H1 (cell line): ENCODE measurements at regions not wholly inside any gene's neighbourhood (a gene's known extent, or its start where the extent isn't known, plus 50 kb on each side); places are given as distances from the start of the nearest gene placed in this dataset.
"Not testable (repeated sequence)": the region's sequence is repeated elsewhere in the genome, so short reads cannot be mapped to it uniquely, and the experiment has no call there.

Experiments used
- CTCF ChIA-PET: fragments of 300-600 bp; sonication (Branson Sonifier 250); formaldehyde crosslinking; loops from one replicate; lab custom pipeline; 2021; ENCODE audit not compliant: partially characterized antibody; lab: Charles Lee
- POLR2A ChIA-PET: fragments of 300-600 bp; sonication (Branson Sonifier 250); formaldehyde crosslinking; loops from one replicate; lab custom pipeline; 2021; ENCODE audit warnings: inconsistent platforms; ENCODE audit not compliant: partially characterized antibody; lab: Charles Lee
- DNase-seq, 2 experiments: peaks; one replicate each; pipeline versions ENCODE4 v3.0.0 to v3.0.0-alpha.2; 2010 to 2022; ENCODE audit warnings: low spot score in 2 of 2, low read depth in 1 of 2, mixed read lengths in 1 of 2
- FAIRE-seq: peaks from 2 replicates; lab custom pipeline; 2011; peaks lifted over from hg19 to GRCh38; lab: Jason Lieb, UNC
- H2AFZ ChIP-seq: 2 replicates; pipeline ENCODE4 v1.8.1; 2012; ENCODE audit warnings: low read length, inconsistent platforms
- H2AK5ac ChIP-seq: 2 replicates; pipeline ENCODE4 v1.6.1; 2013; ENCODE audit warnings: low read depth, low read length
- H2BK120ac ChIP-seq: replicated peaks from 2 replicates; pipeline ENCODE3; 2013; ENCODE audit warnings: low read depth, low read length, inconsistent platforms
- H2BK12ac ChIP-seq: 2 replicates; pipeline ENCODE4 v1.6.1; 2013; ENCODE audit warnings: low read depth, low read length
- H2BK15ac ChIP-seq: 2 replicates; pipeline ENCODE4 v1.6.1; 2013; ENCODE audit warnings: low read length
- H2BK20ac ChIP-seq: 2 replicates; pipeline ENCODE4 v1.6.1; 2013; ENCODE audit warnings: low read length
- H2BK5ac ChIP-seq: 2 replicates; pipeline ENCODE4 v1.6.1; 2013; ENCODE audit warnings: low read depth, low read length
- H3K14ac ChIP-seq: 2 replicates; pipeline ENCODE4 v1.6.1; 2013; ENCODE audit warnings: inconsistent platforms; ENCODE audit not compliant: insufficient read length
- H3K18ac ChIP-seq: 2 replicates; pipeline ENCODE4 v1.6.1; 2013; ENCODE audit warnings: low read length; ENCODE audit errors: extremely low read depth
- H3K23ac ChIP-seq: 2 replicates; pipeline ENCODE4 v1.6.1; 2013; ENCODE audit warnings: inconsistent platforms; ENCODE audit not compliant: insufficient read length
- H3K23me2 ChIP-seq: 2 replicates; pipeline ENCODE4 v1.6.1; 2013; ENCODE audit warnings: low read depth, low read length
- H3K27ac ChIP-seq: 2 replicates; pipeline ENCODE4 v1.6.1; 2011; ENCODE audit warnings: low read depth, low read length, inconsistent platforms
- H3K27me3 ChIP-seq, 4 experiments: replicated peaks in 1 of 4; 1 replicate in 1 of 4; 2 replicates in 3 of 4; pipeline versions ENCODE4 v1.6.1 to v1.8.1; 2011 to 2013; ENCODE audit warnings: low read length in 3 of 4, mild to moderate bottlenecking in 3 of 4, inconsistent platforms in 2 of 4, mixed read lengths in 2 of 4, moderate library complexity in 1 of 4; ENCODE audit not compliant: control insufficient read depth in 3 of 4, insufficient read depth in 3 of 4; ENCODE audit errors: extremely low read depth in 1 of 4
- H3K36me3 ChIP-seq, 4 experiments: 2 replicates each; pipeline versions ENCODE4 v1.6.1 to v1.8.1; 2011 to 2013; ENCODE audit warnings: mild to moderate bottlenecking in 4 of 4, low read length in 3 of 4, moderate library complexity in 2 of 4, control low read depth in 1 of 4, inconsistent platforms in 1 of 4; ENCODE audit not compliant: insufficient read depth in 4 of 4, control insufficient read depth in 2 of 4
- H3K4ac ChIP-seq: replicated peaks from 2 replicates; pipeline ENCODE3; 2013; ENCODE audit warnings: low read length, low read depth, mixed read lengths, inconsistent platforms; ENCODE audit not compliant: insufficient read length
- H3K4me1 ChIP-seq, 4 experiments: replicated peaks in 1 of 4; 1 replicate in 1 of 4; 2 replicates in 3 of 4; pipeline versions ENCODE4 v1.6.1 to v1.8.1; 2011 to 2013; ENCODE audit warnings: low read length in 3 of 4, inconsistent platforms in 2 of 4, mixed read lengths in 1 of 4; ENCODE audit not compliant: insufficient read depth in 4 of 4, control insufficient read depth in 3 of 4
- H3K4me2 ChIP-seq, 2 experiments: 2 replicates each; pipeline versions ENCODE4 v1.6.1 to v1.8.1; 2011 to 2013; ENCODE audit warnings: low read depth in 2 of 2, low read length in 2 of 2, control low read depth in 1 of 2, inconsistent platforms in 1 of 2, mild to moderate bottlenecking in 1 of 2; ENCODE audit not compliant: insufficient read depth in 1 of 2
- H3K4me3 ChIP-seq, 4 experiments: fragments of 200-600, 300-600 bp in 1 of 4; sonication (generic), shearing (Covaris generic), sonication (Bioruptor Twin) in 1 of 4; 2 replicates each; pipeline versions ENCODE4 v1.5.1 to v1.8.1; 2011 to 2016; ENCODE audit warnings: low read length in 4 of 4, low read depth in 3 of 4, control low read depth in 2 of 4, inconsistent platforms in 2 of 4, mild to moderate bottlenecking in 2 of 4, mixed read lengths in 1 of 4, moderate library complexity in 1 of 4; ENCODE audit not compliant: insufficient read depth in 2 of 4; ENCODE audit errors: extremely low read depth in 1 of 4
- H3K56ac ChIP-seq: replicated peaks from 2 replicates; pipeline ENCODE3; 2013; ENCODE audit warnings: low read depth, mild to moderate bottlenecking, mixed read lengths, low read length, inconsistent platforms; ENCODE audit not compliant: insufficient read length
- H3K79me1 ChIP-seq: 2 replicates; pipeline ENCODE4 v1.6.1; 2013; ENCODE audit warnings: low read depth, low read length, control low read depth
- H3K79me2 ChIP-seq, 2 experiments: 2 replicates each; pipeline versions ENCODE4 v1.6.1 to v1.8.1; 2012 to 2013; ENCODE audit warnings: low read length in 2 of 2, mild to moderate bottlenecking in 2 of 2, inconsistent platforms in 1 of 2; ENCODE audit not compliant: insufficient read depth in 2 of 2, control insufficient read depth in 1 of 2
- H3K9ac ChIP-seq, 4 experiments: replicated peaks in 1 of 4; 1 replicate in 1 of 4; 2 replicates in 3 of 4; pipeline versions ENCODE4 v1.6.1 to v1.8.1; 2011 to 2013; ENCODE audit warnings: low read depth in 3 of 4, low read length in 3 of 4, control low read depth in 2 of 4, mild to moderate bottlenecking in 2 of 4, moderate library complexity in 2 of 4, inconsistent platforms in 1 of 4; ENCODE audit errors: extremely low read depth in 1 of 4
- H3K9me3 ChIP-seq, 2 experiments: 2 replicates each; pipeline versions ENCODE4 v1.6.1 to v1.8.1; 2012 to 2013; ENCODE audit warnings: mild to moderate bottlenecking in 2 of 2, moderate library complexity in 2 of 2, control low read depth in 1 of 2, inconsistent platforms in 1 of 2, low read depth in 1 of 2, low read length in 1 of 2, mixed read lengths in 1 of 2; ENCODE audit not compliant: insufficient read depth in 2 of 2
- H4K20me1 ChIP-seq, 2 experiments: replicated peaks in 1 of 2; 2 replicates each; pipeline versions ENCODE3 to v1.8.1; 2011 to 2013; ENCODE audit warnings: inconsistent platforms in 2 of 2, low read length in 2 of 2, mild to moderate bottlenecking in 1 of 2; ENCODE audit not compliant: insufficient read depth in 2 of 2, control insufficient read depth in 1 of 2
- H4K5ac ChIP-seq: 2 replicates; pipeline ENCODE4 v1.6.1; 2013; ENCODE audit warnings: low read length, low read depth, mixed read lengths, inconsistent platforms; ENCODE audit not compliant: insufficient read length
- H4K8ac ChIP-seq: 2 replicates; pipeline ENCODE4 v1.8.0; 2013; ENCODE audit warnings: mild to moderate bottlenecking, moderate library complexity, low read length, inconsistent platforms; ENCODE audit not compliant: insufficient read depth; ENCODE audit errors: extremely low read depth
- H4K91ac ChIP-seq: replicated peaks from 2 replicates; pipeline ENCODE3; 2013; ENCODE audit warnings: low read length, mixed read lengths, inconsistent platforms; ENCODE audit not compliant: insufficient read length
- WGBS, 2 experiments: shearing (Covaris generic) in 1 of 2; methylation state at CpG; one replicate each; pipeline versions ENCODE4 v1.1.6 to v1.1.7; 2013 to 2015; ENCODE audit warnings: low lambda C conversion rate in 2 of 2, mixed read lengths in 2 of 2, inconsistent platforms in 1 of 2, low coverage in 1 of 2, missing lambda C conversion rate in 1 of 2; ENCODE audit not compliant: insufficient replicate concordance in 2 of 2, insufficient coverage in 1 of 2, insufficient read length in 1 of 2; ENCODE audit errors: extremely low coverage in 1 of 2, missing lambda C conversion rate in 1 of 2; 5-methylcytosine and 5-hydroxymethylcytosine counted together

GRCh38 chr6:153026-153425 is 139.3 kb upstream of the DUSP22 start:
- POLR2A ChIA-PET, H4K20me1 ChIP-seq, H2BK12ac ChIP-seq, H3K79me1 ChIP-seq, H3K23ac ChIP-seq, H4K5ac ChIP-seq, H2BK120ac ChIP-seq, H3K79me2 ChIP-seq, CTCF ChIA-PET, H3K4me1 ChIP-seq, H3K36me3 ChIP-seq, H3K23me2 ChIP-seq, DNase-seq, H2AFZ ChIP-seq, H4K8ac ChIP-seq, H3K18ac ChIP-seq, H3K9ac ChIP-seq, H4K91ac ChIP-seq, H2BK15ac ChIP-seq, H3K27me3 ChIP-seq, H3K14ac ChIP-seq, H3K56ac ChIP-seq, H3K4me3 ChIP-seq, H2BK20ac ChIP-seq, FAIRE-seq, H3K4ac ChIP-seq, H3K4me2 ChIP-seq, H2BK5ac ChIP-seq, H3K27ac ChIP-seq, H2AK5ac ChIP-seq: not testable (repeated sequence)
- 63% methylated on average over 2 of the region's 2 CpGs; no CpG with 5 or more reads in 1 of the 2 experiments for WGBS, 2 experiments
- H3K9me3 ChIP-seq: peaks cover 20 to 30% of the 10 kb centered on the region in 2 experiments

DNA sequence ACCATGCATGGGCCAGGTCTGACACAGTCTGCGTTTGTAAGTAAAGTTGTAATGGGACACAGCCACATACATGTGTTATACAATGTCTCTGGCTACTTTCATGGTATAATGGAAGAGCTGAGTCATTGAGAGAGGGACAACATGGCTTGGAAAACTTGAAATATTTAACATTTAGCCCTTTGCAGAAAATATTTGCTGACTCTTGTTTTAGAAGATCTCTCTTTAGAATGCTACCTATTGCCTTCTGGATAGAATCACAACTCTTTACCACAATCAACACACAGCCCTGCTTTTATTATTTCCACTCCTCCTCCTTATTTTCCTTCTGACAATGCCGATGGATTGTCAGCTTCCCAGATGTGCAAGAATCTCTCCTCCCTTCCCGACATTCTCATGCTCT is 138.4 kb upstream of the DUSP22 start:
- H4K91ac ChIP-seq, H3K4ac ChIP-seq, H3K9ac ChIP-seq, H3K23ac ChIP-seq, H2AFZ ChIP-seq, H2BK5ac ChIP-seq, POLR2A ChIA-PET, DNase-seq, H4K20me1 ChIP-seq, H3K4me2 ChIP-seq, H2AK5ac ChIP-seq, H3K36me3 ChIP-seq, H3K14ac ChIP-seq, FAIRE-seq, H2BK12ac ChIP-seq, H3K79me2 ChIP-seq, H3K79me1 ChIP-seq, H2BK120ac ChIP-seq, H3K23me2 ChIP-seq, H3K27me3 ChIP-seq, H3K27ac ChIP-seq, H2BK20ac ChIP-seq, H3K18ac ChIP-seq, H3K4me1 ChIP-seq, H3K4me3 ChIP-seq, H2BK15ac ChIP-seq, H4K5ac ChIP-seq, H3K56ac ChIP-seq, H4K8ac ChIP-seq: not testable (repeated sequence)
- H3K9me3 ChIP-seq: peaks cover 17 to 25% of the 10 kb centered on the region in 2 experiments
- WGBS, 2 experiments: 76% methylated on average over 3 of the region's 3 CpGs; no CpG with 5 or more reads in 1 of the 2 experiments
- CTCF ChIA-PET: interaction anchor here (3.6 kb wide), 1 partner anchor 14 kb away, joined by 14 read pairs; no protein-coding TSS in a partner anchor
